GM18519 (cell line): ENCODE measurements at regions not wholly inside any gene's neighbourhood (a gene's known extent, or its start where the extent isn't known, plus 50 kb on each side); places are given as distances from the start of the nearest gene placed in this dataset.

Experiments
- ATAC-seq: cut with Tn5 transposase; IDR thresholded peaks from one replicate; pipeline ENCODE4 v1.9.1; 2021; ENCODE audit warnings: mild to moderate bottlenecking, moderate library complexity; ENCODE audit not compliant: unreplicated experiment, low FRiP score

GRCh38 chr2:126792186-126792585, 106.5 kb upstream of the TEX51 start:
- no peak for ATAC-seq

- no peak for ATAC-seq
These were observed 105.7 kb upstream of the TEX51 start for GRCh38 chr2:126792993-126793392.

- no peak for ATAC-seq
These were observed 104.6 kb upstream of the TEX51 start for GRCh38 chr2:126793885-126794613.

- no peak for ATAC-seq
These were observed 103.0 kb upstream of the TEX51 start for GRCh38 chr2:126795656-126796055.

- no peak for ATAC-seq
These were observed 101.6 kb upstream of the TEX51 start for GRCh38 chr2:126796931-126797621.

- ATAC-seq = no peak
These were observed 100.9 kb upstream of the TEX51 start for GRCh38 chr2:126797622-126798275.

GRCh38 chr2:126798276-126799140, 100.2 kb upstream of the TEX51 start:
- no peak for ATAC-seq

- ATAC-seq = no peak
These were observed 99.4 kb upstream of the TEX51 start for GRCh38 chr2:126799301-126799700.

- no peak for ATAC-seq
These were observed 97.2 kb upstream of the TEX51 start for GRCh38 chr2:126801473-126801872.

- ATAC-seq = no peak
These were observed 96.4 kb upstream of the TEX51 start for GRCh38 chr2:126802316-126802715.

- no peak for ATAC-seq
These were observed 95.8 kb upstream of the TEX51 start for GRCh38 chr2:126802774-126803433.

GRCh38 chr2:126803434-126803775, 95.3 kb upstream of the TEX51 start:
- ATAC-seq = no peak

- ATAC-seq = no peak
These were observed 94.3 kb upstream of the TEX51 start for GRCh38 chr2:126804347-126804746.

- no peak for ATAC-seq
These were observed 89.8 kb upstream of the TEX51 start for GRCh38 chr2:126808929-126809328.

GRCh38 chr2:126809340-126809739, 89.3 kb upstream of the TEX51 start:
- ATAC-seq = no peak

GRCh38 chr2:126810001-126810400, 88.7 kb upstream of the TEX51 start:
- no peak for ATAC-seq

- ATAC-seq = no peak
These were observed 87.6 kb upstream of the TEX51 start for GRCh38 chr2:126811101-126811500.

- no peak for ATAC-seq
These were observed 81.5 kb upstream of the TEX51 start for GRCh38 chr2:126817172-126817571.

- ATAC-seq = no peak
These were observed 76.6 kb upstream of the TEX51 start for GRCh38 chr2:126822115-126822514.

GRCh38 chr2:126822921-126823320, 75.8 kb upstream of the TEX51 start:
- ATAC-seq = no peak
